ENCODE measurements at regions not wholly inside any gene's neighbourhood (a gene's known extent, or its start where the extent isn't known, plus 50 kb on each side); places are given as distances from the start of the nearest gene placed in this dataset.

GRCh38 chr12:107478881-107479280, 206.7 kb upstream of the PWP1 start:
- no peak for FAIRE-seq

DNA sequence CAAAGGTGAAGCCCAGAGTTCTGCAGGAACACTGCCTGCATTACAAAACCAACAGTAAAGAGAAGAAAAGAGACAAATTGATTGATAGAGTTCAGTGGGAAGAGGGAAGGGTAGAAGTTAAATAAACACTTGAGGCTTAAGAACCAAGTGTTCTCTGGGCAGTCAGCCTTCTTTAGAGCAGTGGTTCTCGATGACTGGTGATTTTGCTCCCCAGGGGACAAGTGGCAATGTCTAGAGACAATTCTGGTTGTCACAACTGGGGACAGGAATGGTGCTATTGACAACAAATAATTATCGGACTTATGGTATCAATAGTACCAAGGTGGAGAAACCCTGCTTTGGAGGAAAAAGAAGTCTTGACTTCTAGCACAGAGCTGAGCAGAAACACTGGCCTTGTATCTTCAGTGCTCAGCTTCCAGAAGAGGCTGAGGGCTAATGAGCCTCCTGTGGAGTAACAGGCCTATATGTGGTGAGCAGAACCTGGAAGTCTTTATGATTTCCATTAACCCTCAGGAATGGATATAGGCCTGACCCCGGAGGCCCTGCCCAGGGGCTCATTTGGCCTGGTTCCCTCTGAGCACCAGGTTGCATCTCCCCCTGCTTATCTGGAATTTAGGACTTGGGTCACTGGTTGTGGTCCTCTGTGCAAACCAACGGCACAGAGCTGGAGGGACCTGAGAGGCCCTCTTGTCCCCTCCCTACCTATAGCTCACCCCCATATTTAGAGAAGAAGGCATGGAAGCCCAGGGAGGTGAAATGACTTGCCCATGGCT, 204.6 kb upstream of the PWP1 start:
- FAIRE-seq, result no peak

GRCh38 chr12:107484230-107484629, 201.4 kb upstream of the PWP1 start:
- no peak for FAIRE-seq

GRCh38 chr12:107484941-107485340, 200.7 kb upstream of the PWP1 start:
- FAIRE-seq, result no peak

GRCh38 chr12:107485731-107486130, 199.9 kb upstream of the PWP1 start:
- FAIRE-seq, result no peak

- FAIRE-seq, result no peak
Measured at GRCh38 chr12:107486140-107486892, 199.3 kb upstream of the PWP1 start.

- no peak for FAIRE-seq
Measured at GRCh38 chr12:107487011-107487680, 198.5 kb upstream of the PWP1 start.

DNA sequence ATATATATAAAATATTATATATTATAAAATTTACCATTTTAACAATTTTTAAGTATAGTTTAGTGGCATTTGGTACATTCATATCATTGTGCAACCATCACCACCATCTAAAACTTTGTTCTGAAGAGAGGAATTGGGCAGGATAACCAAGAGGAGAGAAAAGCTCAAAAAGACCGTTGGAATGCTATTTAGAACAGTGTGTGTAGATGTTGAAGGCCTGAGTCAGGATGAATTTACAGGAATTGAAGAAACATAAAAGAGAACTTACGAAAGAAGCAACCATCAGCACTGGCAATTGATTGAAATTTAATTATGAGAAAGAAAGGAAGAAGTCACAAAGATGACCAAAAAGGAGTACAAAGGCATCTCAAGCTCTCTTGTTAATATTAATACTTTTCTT, 196.9 kb upstream of the PWP1 start:
- no peak for FAIRE-seq

- FAIRE-seq, result no peak
Measured at GRCh38 chr12:107490010-107490409, 195.6 kb upstream of the PWP1 start.

- FAIRE-seq, result no peak
Measured at GRCh38 chr12:107491856-107492255, 193.7 kb upstream of the PWP1 start.

GRCh38 chr12:107492393-107493134, 193.0 kb upstream of the PWP1 start:
- no peak for FAIRE-seq

DNA sequence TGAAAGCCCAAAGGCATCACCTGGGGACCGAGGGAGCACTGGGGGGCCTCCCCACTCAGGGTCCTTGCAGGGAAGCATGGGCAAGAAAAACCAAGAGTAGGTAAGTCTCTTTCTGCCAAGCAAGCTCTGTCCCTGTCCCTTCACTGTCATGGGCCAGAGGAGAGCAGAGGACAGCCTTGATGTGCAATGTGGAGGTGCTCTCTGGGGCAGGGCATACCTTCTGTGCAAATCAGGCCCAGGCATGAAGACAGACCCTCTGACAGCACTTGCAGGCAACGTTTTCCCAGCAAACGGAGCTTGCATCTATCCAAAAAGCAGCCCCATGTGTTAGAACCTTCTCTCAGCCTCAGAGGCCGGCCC, 192.5 kb upstream of the PWP1 start:
- FAIRE-seq, result no peak

- no peak for FAIRE-seq
Measured at GRCh38 chr12:107493666-107494065, 191.9 kb upstream of the PWP1 start.

- FAIRE-seq, result no peak
Measured at GRCh38 chr12:107494331-107494730, 191.3 kb upstream of the PWP1 start.

- no peak for FAIRE-seq
Measured at GRCh38 chr12:107495604-107496003, 190.0 kb upstream of the PWP1 start.

DNA sequence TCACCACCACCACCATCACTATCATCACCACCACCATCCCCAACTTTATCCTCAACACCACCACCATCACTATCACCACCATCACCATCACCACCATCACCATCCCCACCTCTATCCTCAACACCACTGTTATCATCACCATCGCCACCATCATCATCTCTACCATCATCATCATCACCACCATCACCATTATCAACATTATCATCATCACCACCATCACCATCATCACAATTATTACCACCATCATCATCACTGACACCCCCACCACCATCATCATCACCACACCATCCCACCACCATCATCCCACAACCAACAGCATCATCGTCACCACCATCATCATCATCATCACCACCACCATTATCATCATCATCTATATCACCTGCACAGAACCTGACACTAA, 188.4 kb upstream of the PWP1 start:
- no peak for FAIRE-seq

- no peak for FAIRE-seq
Measured at GRCh38 chr12:107500307-107500706, 185.3 kb upstream of the PWP1 start.

DNA sequence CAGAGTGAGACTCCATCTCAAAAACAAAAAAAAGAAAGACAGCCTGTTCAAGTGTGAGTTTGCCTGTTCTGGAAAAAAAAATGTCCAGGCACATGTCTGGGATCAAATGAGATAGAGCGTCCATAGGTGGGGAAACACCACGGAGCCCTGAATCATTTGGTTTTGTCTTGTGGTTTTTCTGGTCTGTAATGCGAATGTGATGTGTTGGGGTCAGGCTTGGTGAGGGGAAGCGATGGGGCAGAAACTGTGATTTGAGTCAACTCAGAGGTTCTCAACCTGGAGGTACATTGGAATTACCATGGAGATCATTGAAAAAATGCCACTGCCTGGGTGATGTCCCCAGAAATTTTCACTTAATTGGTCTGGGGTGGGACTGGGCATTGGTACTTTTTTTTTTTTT, 183.9 kb upstream of the PWP1 start:
- no peak for FAIRE-seq

DNA sequence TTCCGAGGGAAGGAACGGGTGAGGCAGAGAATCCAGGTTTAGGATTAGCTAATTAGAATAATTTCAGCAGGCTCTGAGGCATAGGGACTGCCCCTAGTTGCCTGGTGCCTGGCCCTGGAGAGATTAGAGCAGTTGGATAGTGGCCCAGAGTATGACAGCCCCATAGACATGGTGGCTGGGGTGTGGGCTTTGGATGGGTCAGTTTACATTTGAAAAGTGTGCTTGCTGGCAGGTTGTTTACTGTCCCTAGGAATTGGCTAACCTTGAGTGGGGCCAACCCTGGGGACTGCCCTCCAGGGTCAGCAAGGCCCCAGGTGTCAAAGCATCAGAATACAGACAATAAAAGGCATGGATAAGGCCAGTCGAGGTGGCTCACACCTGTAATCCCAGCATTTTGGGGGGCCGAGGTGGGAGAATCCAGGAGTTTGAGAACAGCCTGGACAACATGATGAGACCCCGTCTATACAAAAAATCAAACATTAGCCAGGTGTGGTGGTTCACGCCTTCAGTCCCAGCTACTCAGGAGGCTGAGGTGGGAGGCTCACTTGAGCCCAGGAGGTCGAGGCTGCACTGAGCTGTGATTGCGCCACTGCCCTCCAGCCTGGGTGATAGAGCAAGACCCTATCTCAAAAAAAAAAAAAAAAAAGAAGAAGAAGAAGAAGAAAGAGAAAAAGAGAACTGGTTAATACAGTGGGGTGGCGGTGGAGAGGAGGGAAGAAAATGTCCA, 182.3 kb upstream of the PWP1 start:
- FAIRE-seq, result no peak

DNA sequence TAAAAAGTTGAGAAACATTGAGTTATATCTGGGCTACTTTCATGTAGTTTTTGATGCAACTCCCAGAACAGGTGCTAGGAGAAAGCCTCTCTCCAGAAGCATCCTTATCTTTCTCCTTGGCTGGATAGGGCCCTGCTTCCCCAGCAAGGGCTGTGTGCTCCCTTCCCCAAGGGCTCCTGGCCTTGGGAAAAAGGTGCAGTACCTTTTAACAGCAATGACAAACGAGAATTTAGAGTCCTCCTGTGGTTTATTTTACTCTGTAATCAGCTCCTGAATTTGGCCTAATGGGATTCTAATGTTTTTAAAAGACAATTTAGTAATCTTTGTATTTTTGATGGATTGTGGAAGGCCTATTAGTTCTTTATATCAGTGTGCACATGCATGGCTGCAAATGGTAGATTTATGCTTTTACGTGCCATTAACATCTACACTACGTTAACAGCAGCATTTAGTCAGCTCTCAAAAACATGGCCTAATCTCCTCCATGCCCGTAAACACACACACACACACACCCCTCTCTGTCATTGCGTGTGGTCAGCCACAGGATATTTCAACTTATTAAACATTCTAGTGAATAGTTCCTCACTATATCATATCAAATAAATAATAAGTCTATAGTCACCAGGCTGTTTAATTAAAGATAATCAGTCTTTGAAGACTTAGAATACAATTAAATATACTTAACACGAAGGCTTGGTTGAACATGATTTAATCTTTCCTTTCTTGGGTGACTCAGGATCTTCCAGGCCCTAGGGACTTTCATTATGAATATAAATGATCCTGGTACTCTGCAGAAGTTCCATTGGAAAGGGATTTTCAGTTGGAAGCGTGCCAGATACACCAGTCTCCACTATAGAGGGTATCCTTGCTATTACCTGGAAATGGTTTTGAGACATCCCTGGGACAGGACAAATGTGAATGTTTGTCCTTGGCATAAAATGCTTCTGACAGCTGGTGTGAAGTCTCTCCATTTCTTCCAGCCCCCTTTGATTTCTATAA, 181.4 kb upstream of the PWP1 start:
- no peak for FAIRE-seq

- FAIRE-seq, result no peak
Measured at GRCh38 chr12:107509421-107509820, 176.2 kb upstream of the PWP1 start.
